GM23248 (cell line): ENCODE measurements at regions not wholly inside any gene's neighbourhood (a gene's known extent, or its start where the extent isn't known, plus 50 kb on each side); places are given as distances from the start of the nearest gene placed in this dataset.

Experiments used
- EZH2 ChIP-seq: fragments of 200-600 bp; sonication (generic); IDR thresholded peaks from 2 replicates; pipeline ENCODE4 v1.6.1; 2018; ENCODE audit warnings: antibody characterized with exemption, mild to moderate bottlenecking; ENCODE audit not compliant: insufficient read depth, poor library complexity, severe bottlenecking
- EZH2phosphoT487 ChIP-seq: fragments of 200-600 bp; sonication (generic); IDR thresholded peaks from 2 replicates; pipeline ENCODE4 v1.6.1; 2018; ENCODE audit warnings: antibody characterized with exemption, moderate library complexity, mild to moderate bottlenecking, low read depth; ENCODE audit not compliant: insufficient read depth

DNA sequence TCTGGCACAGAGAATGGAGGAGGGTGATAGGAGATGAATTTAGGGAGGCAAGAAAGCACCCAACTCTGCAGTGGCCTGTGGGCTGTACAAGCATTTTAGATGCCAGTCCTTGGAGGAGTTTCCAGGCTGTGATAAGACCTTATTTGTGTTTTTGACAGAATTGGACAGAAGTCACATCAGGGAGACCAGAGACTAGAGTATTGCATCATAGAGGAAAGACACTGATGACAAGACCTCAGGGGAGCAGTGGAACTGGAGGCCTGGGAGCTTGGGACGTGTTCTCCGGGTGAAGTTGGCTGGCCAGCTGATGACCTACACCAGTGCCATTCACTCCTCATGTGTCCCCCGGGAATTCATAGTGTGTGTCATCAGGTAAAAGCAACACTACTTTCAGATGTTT, 284.0 kb upstream of the ZFP42 start:
- no peak for TF ChIP-seq EZH2
- no peak for TF ChIP-seq EZH2phosphoT487
